HepG2 (cell line): ENCODE measurements at regions not wholly inside any gene's neighbourhood (a gene's known extent, or its start where the extent isn't known, plus 50 kb on each side); places are given as distances from the start of the nearest gene placed in this dataset.

ENCODE experiments used
- ATAC-seq: fragments of 200-7000 bp; cut with Tn5 transposase; 3 replicates; pipeline ENCODE4 v1.9.1; 2020; ENCODE audit warnings: mild to moderate bottlenecking, moderate library complexity
- BruUV-seq: library from RNA; stranded (reverse); fragments of 400-500 nt; replicated peaks from 2 replicates; lab custom pipeline; 2021; lab: Mats Ljungman, UMichigan
- CTCF ChIA-PET: fragments of 300-600 bp; formaldehyde crosslinking; extraction: SDS; loops from one replicate; lab custom pipeline; 2021; ENCODE audit warnings: low total read pairs, inconsistent platforms, low intra/inter-chr PET ratio; lab: Yijun Ruan, JAX
- POLR2A ChIA-PET: fragments of 350-600 bp; sonication (Branson Sonifier 250); formaldehyde crosslinking; loops from one replicate; lab custom pipeline; 2020; ENCODE audit warnings: antibody characterized with exemption, inconsistent platforms; lab: Yijun Ruan, JAX
- DNase-seq: peaks from one replicate; pipeline ENCODE4 v3.0.0-alpha.2; 2015; ENCODE audit warnings: low spot score
- FAIRE-seq: peaks from 3 replicates; lab custom pipeline; 2011; peaks lifted over from hg19 to GRCh38; lab: Jason Lieb, UNC
- H2AFZ ChIP-seq: one replicate; pipeline ENCODE4 v1.6.1; 2011; ENCODE audit warnings: low read length, inconsistent platforms
- H3K27ac ChIP-seq: fragments of 300-600 bp; 3 replicates; pipeline ENCODE4 v1.8.0; 2011; ENCODE audit warnings: mixed run types, mild to moderate bottlenecking, mixed read lengths, low read length, inconsistent platforms; ENCODE audit not compliant: insufficient read depth; ENCODE audit errors: extremely low read length
- H3K27me3 ChIP-seq, 2 experiments: fragments of 200-600 bp in 1 of 2; 2 replicates in 1 of 2; 3 replicates in 1 of 2; pipeline versions ENCODE4 v1.6.0 to v1.8.0; 2011; ENCODE audit warnings: low read length in 2 of 2, mild to moderate bottlenecking in 2 of 2, moderate library complexity in 2 of 2, inconsistent platforms in 1 of 2; ENCODE audit not compliant: insufficient read depth in 2 of 2, control insufficient read depth in 1 of 2
- H3K36me3 ChIP-seq, 2 experiments: fragments of 200-600 bp in 1 of 2; replicated peaks in 1 of 2; 2 replicates in 1 of 2; 3 replicates in 1 of 2; pipeline versions ENCODE4 v1.5.1 to v1.8.0; 2011; ENCODE audit warnings: low read length in 2 of 2, inconsistent platforms in 1 of 2; ENCODE audit not compliant: insufficient read depth in 2 of 2, control insufficient read depth in 1 of 2
- H3K4me1 ChIP-seq: 2 replicates; pipeline ENCODE4 v1.5.1; 2012; ENCODE audit warnings: low read length, inconsistent platforms; ENCODE audit not compliant: insufficient read depth
- H3K4me2 ChIP-seq: 2 replicates; pipeline ENCODE4 v1.6.0; 2011; ENCODE audit warnings: low read depth, low read length, inconsistent platforms
- H3K4me3 ChIP-seq, 3 experiments: fragments of 200-600 bp in 1 of 3; sonication (generic), shearing (Covaris generic) in 1 of 3; replicated peaks in 1 of 3; 2 replicates each; pipeline ENCODE4 v1.5.1; 2011 to 2016; ENCODE audit warnings: low read length in 3 of 3, inconsistent platforms in 2 of 3, low read depth in 2 of 3, mild to moderate bottlenecking in 2 of 3, control low read depth in 1 of 3, mixed read lengths in 1 of 3; ENCODE audit not compliant: insufficient read depth in 1 of 3
- H3K79me2 ChIP-seq: one replicate; pipeline ENCODE4 v1.6.1; 2011; ENCODE audit warnings: low read length, inconsistent platforms; ENCODE audit not compliant: insufficient read depth
- H3K9ac ChIP-seq: 2 replicates; pipeline ENCODE4 v1.6.0; 2011; ENCODE audit warnings: mild to moderate bottlenecking, low read depth, low read length, inconsistent platforms; ENCODE audit not compliant: insufficient read depth
- H3K9me3 ChIP-seq: 2 replicates; pipeline ENCODE4 v1.5.1; 2012; ENCODE audit warnings: mild to moderate bottlenecking, low read length
- H4K20me1 ChIP-seq: 2 replicates; pipeline ENCODE4 v1.6.0; 2011; ENCODE audit warnings: inconsistent platforms, mild to moderate bottlenecking, low read length, moderate library complexity; ENCODE audit not compliant: insufficient read depth
- KDM4B ChIP-seq: sonication (generic); formaldehyde crosslinking; IDR thresholded peaks from 2 replicates; pipeline ENCODE4 v1.4.0; 2020; ENCODE audit warnings: missing genetic modification reagents
- RAD21 ChIP-seq: fragments of 450-650 bp; formaldehyde crosslinking; IDR thresholded peaks from 2 replicates; pipeline ENCODE4 v1.5.0; 2020; ENCODE audit warnings: mild to moderate bottlenecking
- ZNF142 ChIP-seq: sonication (generic); formaldehyde crosslinking; IDR thresholded peaks from 2 replicates; pipeline ENCODE4 v1.4.0; 2020; ENCODE audit warnings: missing genetic modification reagents
- ZNF281 ChIP-seq: sonication (generic); formaldehyde crosslinking; IDR thresholded peaks from 2 replicates; pipeline ENCODE4 v1.4.0; 2020; ENCODE audit warnings: missing genetic modification reagents, borderline replicate concordance
- ZNF598 ChIP-seq: sonication (generic); formaldehyde crosslinking; IDR thresholded peaks from 2 replicates; pipeline ENCODE4 v1.5.1; 2020; ENCODE audit warnings: mild to moderate bottlenecking, missing genetic modification reagents, borderline replicate concordance
- WGBS: methylation state at CpG from one replicate; pipeline ENCODE4 v1.1.6; 2017; ENCODE audit warnings: low lambda C conversion rate; 5-methylcytosine and 5-hydroxymethylcytosine counted together
- in situ Hi-C: cut with HindIII; loops from 2 replicates; pipeline ENCODE4 v1.10.0; 2017; ENCODE audit warnings: low pct_unique_long_range_greater_than_20kb; ENCODE audit not compliant: extremely low pct_ligation_motif_present
- intact Hi-C: fragments of 100-400 bp; cut with micrococcal nuclease; formaldehyde crosslinking; loops from one replicate; pipeline ENCODE4 v1.10.0; 2022; ENCODE audit not compliant: unreplicated experiment
- TF ChIP-seq, protein P1 (sequence below): sonication (generic); formaldehyde crosslinking; IDR thresholded peaks from 2 replicates; pipeline ENCODE4 v1.4.0; 2020; ENCODE audit warnings: missing genetic modification reagents
- TF ChIP-seq, protein P2 (sequence below): sonication (generic); formaldehyde crosslinking; IDR thresholded peaks from 2 replicates; pipeline ENCODE4 v1.8.1; 2023; ENCODE audit warnings: mild to moderate bottlenecking, missing genetic modification reagents, borderline replicate concordance

DNA sequence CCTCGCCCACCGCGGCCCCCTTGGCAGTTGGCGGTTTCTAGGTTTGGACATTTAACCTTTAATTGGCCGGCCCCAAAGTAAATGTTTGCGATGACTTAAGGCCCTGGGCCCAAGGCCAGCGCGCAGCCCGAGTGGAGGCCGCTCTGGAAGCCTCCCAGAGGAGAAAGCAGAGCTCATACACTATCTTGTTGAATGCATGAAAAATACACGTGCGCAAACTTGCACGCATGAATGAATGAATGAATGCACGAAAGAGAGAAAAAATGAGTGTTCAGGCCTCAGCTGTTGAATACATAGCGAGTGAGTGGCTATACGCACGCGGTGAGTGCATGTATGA, 279.3 kb upstream of the USP9Y start:
- no peak for TF ChIP-seq ZNF598 (CRISPR knock-in tag)
- TF ChIP-seq, protein P1, sequence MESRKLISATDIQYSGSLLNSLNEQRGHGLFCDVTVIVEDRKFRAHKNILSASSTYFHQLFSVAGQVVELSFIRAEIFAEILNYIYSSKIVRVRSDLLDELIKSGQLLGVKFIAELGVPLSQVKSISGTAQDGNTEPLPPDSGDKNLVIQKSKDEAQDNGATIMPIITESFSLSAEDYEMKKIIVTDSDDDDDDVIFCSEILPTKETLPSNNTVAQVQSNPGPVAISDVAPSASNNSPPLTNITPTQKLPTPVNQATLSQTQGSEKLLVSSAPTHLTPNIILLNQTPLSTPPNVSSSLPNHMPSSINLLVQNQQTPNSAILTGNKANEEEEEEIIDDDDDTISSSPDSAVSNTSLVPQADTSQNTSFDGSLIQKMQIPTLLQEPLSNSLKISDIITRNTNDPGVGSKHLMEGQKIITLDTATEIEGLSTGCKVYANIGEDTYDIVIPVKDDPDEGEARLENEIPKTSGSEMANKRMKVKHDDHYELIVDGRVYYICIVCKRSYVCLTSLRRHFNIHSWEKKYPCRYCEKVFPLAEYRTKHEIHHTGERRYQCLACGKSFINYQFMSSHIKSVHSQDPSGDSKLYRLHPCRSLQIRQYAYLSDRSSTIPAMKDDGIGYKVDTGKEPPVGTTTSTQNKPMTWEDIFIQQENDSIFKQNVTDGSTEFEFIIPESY (CRISPR knock-in tag), result peak; percentile 9; the same call in 1 of the 2 replicates
- TF ChIP-seq, all 625 proteins: peak for 1
- DNase-seq (no peak), FAIRE-seq (no peak), ATAC-seq (no peak)
- no peaks in the 10 kb centered on the region for H3K9me3 ChIP-seq
- no peaks in the 10 kb centered on the region for H3K27me3 ChIP-seq
- CTCF ChIA-PET, result no interaction called here
- H3K79me2 ChIP-seq, result no peaks in the 10 kb centered on the region
- intact Hi-C loops, result no loop called here
- no peaks in the 10 kb centered on the region for H3K36me3 ChIP-seq
- H3K4me3 ChIP-seq, result peak overlapping the region in 2 of 3 experiments; percentile 50 to 67; a peak in 3 of 6 replicates
- H3K4me1 ChIP-seq, result peaks cover 7% of the 10 kb centered on the region
- no peaks in the 10 kb centered on the region for H4K20me1 ChIP-seq
- H3K4me2 ChIP-seq, result peak overlapping the region; percentile 43
- in situ Hi-C loops, result no loop called here
- BruUV-seq, result no TSS peak
- 35% methylated on average over 11 of the region's 18 CpGs for WGBS
- H3K27ac ChIP-seq, result no peak overlapping the region
- no peak overlapping the region for H2AFZ ChIP-seq
- POLR2A ChIA-PET, result interaction anchor here (1.6 kb wide), 1 partner anchor 30 kb away, joined by 4 read pairs; no protein-coding TSS in a partner anchor
- no peak overlapping the region for H3K9ac ChIP-seq

DNA sequence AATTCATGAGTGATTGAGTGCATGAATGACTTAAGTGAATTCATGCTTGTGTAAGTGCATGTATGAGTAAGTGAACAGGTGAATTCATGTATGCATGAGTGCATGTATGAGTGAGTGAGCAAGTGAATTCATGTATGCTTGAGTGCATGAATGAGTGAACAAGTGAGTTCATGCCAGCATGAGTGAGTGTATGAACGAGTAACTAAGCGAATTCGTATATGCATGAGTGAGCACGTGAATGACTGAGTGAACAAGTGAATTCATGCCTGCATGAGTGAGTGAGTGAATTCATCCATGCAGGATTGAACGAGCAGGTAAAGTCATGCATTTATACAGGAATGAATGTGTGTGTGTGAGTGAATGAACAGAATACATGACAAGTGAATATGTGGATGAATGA, 278.5 kb upstream of the USP9Y start:
- Histone ChIP-seq H3K4me3 (no peak overlapping the region), H3K4me2 (no peak overlapping the region), H3K27me3 (no peaks in the 10 kb centered on the region), H2AFZ (no peak overlapping the region), H3K9me3 (no peaks in the 10 kb centered on the region), H3K27ac (no peak overlapping the region), H3K4me1 (peaks cover 7% of the 10 kb centered on the region), H3K79me2 (no peaks in the 10 kb centered on the region), H3K36me3 (no peaks in the 10 kb centered on the region), H4K20me1 (no peaks in the 10 kb centered on the region), H3K9ac (no peak overlapping the region)
- ATAC-seq (no peak), FAIRE-seq (no peak), DNase-seq (no peak)
- no TSS peak for BruUV-seq
- POLR2A ChIA-PET, result no interaction called here
- CTCF ChIA-PET, result no interaction called here
- 70% methylated on average over 5 of the region's 5 CpGs for WGBS
- intact Hi-C loops, result no loop called here
- in situ Hi-C loops, result no loop called here
- no peak for TF ChIP-seq ZNF142 (CRISPR knock-in tag)
- TF ChIP-seq ZNF281 (CRISPR knock-in tag), result no peak
- TF ChIP-seq KDM4B (CRISPR knock-in tag), result no peak
- no peak for TF ChIP-seq RAD21
- TF ChIP-seq, protein P2, sequence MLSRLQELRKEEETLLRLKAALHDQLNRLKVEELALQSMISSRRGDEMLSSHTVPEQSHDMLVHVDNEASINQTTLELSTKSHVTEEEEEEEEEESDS (CRISPR knock-in tag), result no peak
